Pancreas (tissue), 10 donors: ENCODE measurements at regions not wholly inside any gene's neighbourhood (a gene's known extent, or its start where the extent isn't known, plus 50 kb on each side); places are given as distances from the start of the nearest gene placed in this dataset.

Experiments
- ATAC-seq, 4 donors: fragments of 200-7000 bp; cut with Tn5 transposase; one replicate each; pipeline versions ENCODE4 v1.8.0 to v1.9.1; 2020; ENCODE audit warnings: mild to moderate bottlenecking in 4 of 4, moderate library complexity in 4 of 4
- DNase-seq, 6 donors: peaks; one replicate each; pipeline ENCODE4 v3.0.0-alpha.2; 2020
- FAIRE-seq: peaks from 2 replicates; lab custom pipeline; 2012; peaks lifted over from hg19 to GRCh38; lab: Jason Lieb, UNC
- H3K27ac ChIP-seq, 4 donors: fragments of 200-600 bp; sonication (generic); 1 replicate in 3 of 4; 2 replicates in 1 of 4; pipeline versions ENCODE4 v1.5.0 to v1.8.0; 2020
- H3K27me3 ChIP-seq, 4 donors: fragments of 200-600 bp; one replicate each; pipeline ENCODE4 v1.8.0; 2021
- H3K36me3 ChIP-seq, 3 donors: fragments of 200-600 bp; sonication (generic) in 1 of 3; one replicate each; pipeline versions ENCODE4 v1.5.0 to v1.8.0; 2020 to 2021
- H3K4me1 ChIP-seq, 3 donors: fragments of 200-600 bp; one replicate each; pipeline ENCODE4 v1.8.0; 2021
- H3K4me3 ChIP-seq, 4 donors: fragments of 200-600 bp; sonication (generic) in 2 of 4; one replicate each; pipeline versions ENCODE4 v1.5.0 to v1.8.0; 2020 to 2021
- H3K9me3 ChIP-seq, 4 donors: fragments of 200-600 bp; one replicate each; pipeline ENCODE4 v1.8.0; 2021
- WGBS, 2 donors: extraction: QIAGEN DNeasy Blood & Tissue Kit; methylation state at CpG; one replicate each; pipeline ENCODE4 v1.1.7; 2013; 5-methylcytosine and 5-hydroxymethylcytosine counted together
- intact Hi-C, 3 donors: fragments of 100-400 bp; cut with DNase I; formaldehyde crosslinking; loops; one replicate each; pipeline versions ENCODE4 v1.11.1 to v1.14.2; 2022
- TF ChIP-seq, protein P1 (sequence below), 4 donors: fragments of 200-600 bp; sonication (generic) in 3 of 4; IDR thresholded peaks; one replicate each; pipeline versions ENCODE4 v1.5.0 to v1.8.0; 2021; ENCODE audit warnings: antibody characterized with exemption in 4 of 4
- donor health status: healthy with polysubstance abuse.
- donor health status: DM: no; HTN: no; CAD: no; lungs with moderate emphysema.
- donor health status: DM: no; HTN: no; CAD: no.
- donor health status: control.
- donor health status: control.
- donor health status: Bipolar disorder and iron deficiency.
- donor health status: DM: yes; HTN: yes; CAD: no.
- donor health status: DM: no; HTN: no; CAD: no.
- donor health status: DM: no; HTN: no; CAD: no.
- donor health status: DM: yes; HTN: yes; CAD: no.

DNA sequence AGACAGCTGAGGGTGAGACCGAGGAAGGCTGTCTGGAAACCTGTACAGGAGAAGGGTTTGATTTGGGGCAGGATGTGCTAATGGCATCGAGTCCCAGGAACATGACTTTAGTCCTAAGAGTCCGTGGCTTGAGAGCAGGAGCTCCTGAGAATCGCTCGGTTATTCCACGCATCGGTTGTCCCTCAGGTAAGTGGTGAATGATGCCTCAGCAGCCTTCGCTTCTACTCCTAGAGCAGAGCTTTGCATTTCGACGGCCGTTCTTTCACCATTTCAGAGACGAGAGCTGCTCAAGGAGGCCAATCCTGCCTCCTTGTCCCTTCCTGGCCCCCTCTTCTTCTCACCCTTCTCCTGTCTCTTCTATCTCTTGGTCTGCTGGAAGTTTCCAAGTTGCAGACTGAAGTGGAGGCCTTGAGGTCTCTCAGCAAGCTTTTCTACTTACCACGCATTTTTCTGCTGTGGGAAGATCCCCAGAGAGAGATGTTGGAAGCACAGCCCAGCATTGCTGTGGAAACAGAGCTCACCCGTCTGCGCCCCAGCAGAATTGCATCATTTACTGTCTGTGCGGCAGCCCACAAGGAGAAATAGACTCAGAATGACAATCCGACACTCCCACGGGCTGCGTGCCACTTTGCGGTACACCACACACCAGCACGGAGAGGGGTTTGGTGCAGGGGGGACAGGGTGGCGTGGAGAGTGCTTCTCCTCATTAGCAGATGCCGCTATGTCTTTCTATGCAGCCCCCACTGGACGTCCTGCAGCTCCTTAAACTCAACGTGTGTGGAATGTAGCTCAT is 270.7 kb upstream of the C1orf174 start:
- H3K27ac ChIP-seq, result no peak overlapping the region
- no peaks in the 10 kb centered on the region for H3K4me1 ChIP-seq
- no peaks in the 10 kb centered on the region for H3K27me3 ChIP-seq
- H3K9me3 ChIP-seq, result no peaks in the 10 kb centered on the region
- no peak overlapping the region for H3K4me3 ChIP-seq
- 60 to 66% methylated on average over 25 of the region's 25 CpGs for WGBS, 2 donors
- intact Hi-C loops, result no loop called here
- FAIRE-seq (no peak), ATAC-seq (peak in 2 of 4 donors; percentile 18 to 59), DNase-seq (peak in 1 of 6 donors; percentile 30)
- TF ChIP-seq, protein P1, sequence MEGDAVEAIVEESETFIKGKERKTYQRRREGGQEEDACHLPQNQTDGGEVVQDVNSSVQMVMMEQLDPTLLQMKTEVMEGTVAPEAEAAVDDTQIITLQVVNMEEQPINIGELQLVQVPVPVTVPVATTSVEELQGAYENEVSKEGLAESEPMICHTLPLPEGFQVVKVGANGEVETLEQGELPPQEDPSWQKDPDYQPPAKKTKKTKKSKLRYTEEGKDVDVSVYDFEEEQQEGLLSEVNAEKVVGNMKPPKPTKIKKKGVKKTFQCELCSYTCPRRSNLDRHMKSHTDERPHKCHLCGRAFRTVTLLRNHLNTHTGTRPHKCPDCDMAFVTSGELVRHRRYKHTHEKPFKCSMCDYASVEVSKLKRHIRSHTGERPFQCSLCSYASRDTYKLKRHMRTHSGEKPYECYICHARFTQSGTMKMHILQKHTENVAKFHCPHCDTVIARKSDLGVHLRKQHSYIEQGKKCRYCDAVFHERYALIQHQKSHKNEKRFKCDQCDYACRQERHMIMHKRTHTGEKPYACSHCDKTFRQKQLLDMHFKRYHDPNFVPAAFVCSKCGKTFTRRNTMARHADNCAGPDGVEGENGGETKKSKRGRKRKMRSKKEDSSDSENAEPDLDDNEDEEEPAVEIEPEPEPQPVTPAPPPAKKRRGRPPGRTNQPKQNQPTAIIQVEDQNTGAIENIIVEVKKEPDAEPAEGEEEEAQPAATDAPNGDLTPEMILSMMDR (IDR thresholded peaks at IDR 0.05), result no peak
- H3K36me3 ChIP-seq, result no peaks in the 10 kb centered on the region

DNA sequence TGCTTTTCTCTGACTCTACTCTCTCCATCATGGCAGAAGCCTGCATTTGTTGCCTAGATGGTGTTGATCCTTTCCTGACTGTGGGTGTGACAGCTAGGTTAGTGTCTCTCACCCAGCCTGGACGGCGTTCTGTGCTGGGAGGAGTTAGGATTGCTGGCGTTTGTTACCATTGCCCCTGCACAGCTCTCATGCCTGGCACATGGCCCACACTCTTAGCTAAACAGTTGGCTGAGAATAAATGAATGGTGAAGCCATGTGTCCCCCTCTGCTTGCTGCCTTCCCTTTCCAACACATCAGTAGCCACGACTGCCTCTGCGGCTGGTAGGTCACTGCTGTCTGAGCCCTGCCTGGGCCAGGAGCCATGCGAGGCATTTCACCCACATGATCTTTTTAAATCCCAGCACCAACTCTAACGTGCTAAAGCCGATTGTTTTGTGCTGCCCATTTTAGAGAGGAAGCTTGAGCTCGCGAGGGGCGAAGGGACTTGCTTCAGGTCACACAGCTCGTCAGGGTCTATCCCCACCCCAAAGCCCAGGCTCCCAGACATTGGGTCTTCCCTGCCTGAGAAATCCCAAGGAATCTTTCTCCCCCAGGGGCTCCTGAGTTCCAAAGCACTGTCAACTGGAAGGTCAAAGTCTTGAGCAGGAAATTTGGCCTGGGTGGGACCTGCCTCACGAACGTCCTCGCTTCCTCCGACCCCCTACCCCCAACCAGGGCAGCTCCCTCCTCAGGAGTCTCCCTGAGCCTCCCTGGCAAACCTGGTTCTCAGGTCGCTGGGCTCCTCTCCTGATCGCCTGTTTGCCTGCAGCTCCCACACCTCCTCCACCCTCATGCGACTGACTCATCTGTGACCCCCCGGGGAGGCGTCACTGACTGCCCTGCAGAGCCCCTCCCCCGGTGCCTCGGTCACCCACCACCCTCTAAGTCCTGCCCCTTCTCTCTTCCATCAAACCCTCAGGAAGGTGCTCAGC is 271.7 kb upstream of the C1orf174 start:
- intact Hi-C loops, result no loop called here
- no peaks in the 10 kb centered on the region for H3K27me3 ChIP-seq
- no peak for FAIRE-seq

DNA sequence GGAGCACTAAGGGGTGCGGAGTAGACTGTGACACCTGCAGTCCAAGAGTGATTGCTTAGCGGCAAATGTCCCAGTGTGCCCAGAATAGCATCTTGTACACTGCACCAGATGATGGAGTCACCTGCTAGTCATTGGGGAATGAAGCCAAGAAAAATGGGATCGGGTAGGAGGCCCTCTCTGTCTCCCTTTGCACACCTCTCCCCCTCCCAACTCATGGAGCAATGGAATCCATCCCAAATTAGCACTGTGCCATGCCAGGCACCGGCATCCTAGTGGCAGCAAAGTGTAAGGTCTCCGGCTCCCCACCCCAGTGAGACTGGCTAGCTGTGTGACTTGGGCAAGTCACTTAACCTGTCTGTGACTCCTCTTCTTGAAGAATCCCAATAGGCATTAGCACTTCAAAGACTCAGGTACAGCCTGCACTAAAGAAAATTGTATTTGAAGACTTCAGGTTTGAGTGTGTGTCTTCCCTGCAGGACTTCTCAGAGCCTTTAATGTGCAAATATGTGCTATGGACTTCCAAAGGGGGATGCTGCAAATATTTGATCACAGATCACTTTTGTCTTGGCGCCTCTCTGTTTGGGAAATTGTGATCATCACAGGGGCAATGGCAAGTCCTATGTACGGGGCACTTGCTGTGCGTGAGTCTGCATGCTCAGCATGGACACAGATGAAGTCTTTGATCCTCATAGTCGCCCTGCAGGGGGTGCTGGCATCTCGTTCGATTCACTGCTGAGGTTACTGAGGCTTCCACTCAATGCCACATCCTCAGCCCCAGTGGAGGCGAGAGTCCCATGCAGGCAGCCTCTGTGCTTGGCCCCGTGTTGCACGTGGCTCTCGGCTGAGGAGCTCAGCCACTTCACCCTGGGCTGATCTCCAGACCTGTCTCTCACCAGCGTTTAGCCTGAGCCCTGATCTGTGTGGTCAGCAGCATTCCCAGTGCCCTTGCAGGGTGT is 272.9 kb upstream of the C1orf174 start:
- no peak for FAIRE-seq

More for the DNA sequence above, 271.7 kb upstream of the C1orf174 start:
- Histone ChIP-seq H3K27ac (no peak overlapping the region), H3K4me1 (no peaks in the 10 kb centered on the region), H3K36me3 (no peaks in the 10 kb centered on the region), H3K4me3 (no peak overlapping the region), H3K9me3 (no peaks in the 10 kb centered on the region)
- TF ChIP-seq, protein P1 (IDR thresholded peaks at IDR 0.05), result no peak
- 26 to 33% methylated on average over 23 of the region's 23 CpGs for WGBS, 2 donors
- peak in 1 of 4 donors; percentile 40 for ATAC-seq
- peak in 1 of 6 donors; percentile 30 for DNase-seq

DNA sequence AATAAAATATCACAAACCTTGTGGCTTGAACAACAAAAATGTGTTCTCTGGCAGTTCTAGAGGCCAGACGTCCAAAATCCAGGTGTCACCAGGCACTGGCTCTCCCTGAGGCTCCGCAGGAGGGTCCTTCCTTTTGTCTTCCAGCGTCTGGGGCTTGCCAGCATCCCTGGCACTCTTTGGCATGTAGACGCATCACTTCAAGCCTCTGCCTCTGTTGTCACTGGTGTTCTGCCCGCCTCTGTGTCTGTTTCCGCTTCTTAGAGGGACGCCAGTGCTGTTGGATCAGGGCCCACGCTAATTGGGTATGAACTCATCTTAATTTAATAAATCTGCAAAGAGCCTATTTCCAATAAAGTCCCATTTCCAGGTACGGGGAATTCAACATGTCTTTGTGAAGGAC is 273.7 kb upstream of the C1orf174 start:
- DNase-seq (peak in 1 of 6 donors; percentile 15), ATAC-seq (no peak), FAIRE-seq (no peak)
- H3K27me3 ChIP-seq, result no peaks in the 10 kb centered on the region
- H3K9me3 ChIP-seq, result no peaks in the 10 kb centered on the region
- no peaks in the 10 kb centered on the region for H3K36me3 ChIP-seq
- no peaks in the 10 kb centered on the region for H3K4me1 ChIP-seq
- intact Hi-C loops, result no loop called here
- 37 to 47% methylated on average over 9 of the region's 9 CpGs for WGBS, 2 donors
- TF ChIP-seq, protein P1 (IDR thresholded peaks at IDR 0.05), result no peak
- no peak overlapping the region for H3K27ac ChIP-seq
- H3K4me3 ChIP-seq, result no peak overlapping the region

More for the DNA sequence above, 272.9 kb upstream of the C1orf174 start:
- WGBS, 2 donors, result 26 to 30% methylated on average over 16 of the region's 16 CpGs
- Histone ChIP-seq H3K4me1 (no peaks in the 10 kb centered on the region), H3K27me3 (no peaks in the 10 kb centered on the region), H3K27ac (no peak overlapping the region), H3K36me3 (no peaks in the 10 kb centered on the region), H3K9me3 (no peaks in the 10 kb centered on the region), H3K4me3 (no peak overlapping the region)
- peak in 1 of 6 donors; percentile 38 for DNase-seq
- TF ChIP-seq, protein P1 (IDR thresholded peaks at IDR 0.05), result no peak
- no peak for ATAC-seq
- intact Hi-C loops, result no loop called here
